ENCODE measurements at regions not wholly inside any gene's neighbourhood (a gene's known extent, or its start where the extent isn't known, plus 50 kb on each side); places are given as distances from the start of the nearest gene placed in this dataset.

- TF ChIP-seq CTCF (IDR thresholded peaks at IDR 0.05) (no peak), POLR2A (IDR thresholded peaks at IDR 0.05) (no peak)
Measured at GRCh38 chr1:56002231-56002630, 577.1 kb downstream of the PLPP3 start.
